Keratinocyte (primary cell): ENCODE measurements at regions not wholly inside any gene's neighbourhood (a gene's known extent, or its start where the extent isn't known, plus 50 kb on each side); places are given as distances from the start of the nearest gene placed in this dataset.

Source experiments
- CTCF ChIP-seq, 3 experiments: IDR thresholded peaks in 1 of 3; conservative IDR thresholded peaks in 1 of 3; optimal IDR thresholded peaks in 1 of 3; 2 replicates in 2 of 3; 3 replicates in 1 of 3; pipeline versions ENCODE3 to v1.5.1; 2011; ENCODE audit warnings: low read length in 3 of 3, mild to moderate bottlenecking in 3 of 3, moderate library complexity in 2 of 3, control low read depth in 1 of 3, inconsistent platforms in 1 of 3; ENCODE audit not compliant: insufficient read depth in 2 of 3; ENCODE audit errors: extremely low read depth in 1 of 3
- EZH2 ChIP-seq: IDR thresholded peaks from one replicate; pipeline ENCODE4 v1.6.1; 2012; ENCODE audit warnings: inconsistent platforms, mild to moderate bottlenecking, low read length, moderate library complexity

GRCh38 chr10:78973901-78974616, 94.7 kb upstream of the ZMIZ1 start:
- no peak for TF ChIP-seq CTCF (optimal IDR thresholded peaks at IDR 0.05 in 1 of 3, IDR thresholded peaks at IDR 0.05 in 1 of 3, conservative IDR thresholded peaks at IDR 0.05 in 1 of 3; ENCODE audit: extremely low read depth in 1 of 3, insufficient read depth in 2 of 3, low read length in 3 of 3)
- TF ChIP-seq EZH2 = no peak
